Stimulated activated CD8-positive, alpha-beta memory T cell treated with anti-CD3 and anti-CD28 coated beads, Interleukin-7, amount 100 ng/mL, for 1 hour (primary cell): ENCODE measurements at regions not wholly inside any gene's neighbourhood (a gene's known extent, or its start where the extent isn't known, plus 50 kb on each side); places are given as distances from the start of the nearest gene placed in this dataset.

Experiments used
- DNase-seq, 2 donors: peaks; one replicate each; pipeline ENCODE4 v3.0.0-alpha.2; 2020; ENCODE audit warnings: low read depth in 2 of 2

DNA sequence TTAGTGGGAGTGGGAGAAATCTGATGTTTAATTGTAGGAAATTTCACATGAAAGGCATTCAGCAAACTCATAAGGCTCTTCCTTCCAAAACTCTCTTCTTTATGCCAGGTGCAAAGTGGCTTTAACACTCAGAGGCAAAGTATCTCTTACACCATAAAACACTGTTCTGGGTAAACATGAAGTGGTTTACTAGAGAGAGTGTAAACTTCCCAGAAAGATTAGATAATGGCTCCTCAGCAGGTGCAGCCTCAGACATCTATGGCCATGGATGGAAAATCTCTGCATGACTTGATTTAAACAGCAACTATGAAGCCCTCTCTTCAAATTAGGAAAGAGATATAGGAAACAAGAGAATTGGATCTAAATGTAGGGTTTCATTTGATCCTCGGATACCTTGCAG lies 583.1 kb upstream of the SALL1 start:
- DNase-seq, result no peak

- DNase-seq, result no peak
These were observed 582.1 kb upstream of the SALL1 start for GRCh38 chr16:51733181-51733580.

DNA sequence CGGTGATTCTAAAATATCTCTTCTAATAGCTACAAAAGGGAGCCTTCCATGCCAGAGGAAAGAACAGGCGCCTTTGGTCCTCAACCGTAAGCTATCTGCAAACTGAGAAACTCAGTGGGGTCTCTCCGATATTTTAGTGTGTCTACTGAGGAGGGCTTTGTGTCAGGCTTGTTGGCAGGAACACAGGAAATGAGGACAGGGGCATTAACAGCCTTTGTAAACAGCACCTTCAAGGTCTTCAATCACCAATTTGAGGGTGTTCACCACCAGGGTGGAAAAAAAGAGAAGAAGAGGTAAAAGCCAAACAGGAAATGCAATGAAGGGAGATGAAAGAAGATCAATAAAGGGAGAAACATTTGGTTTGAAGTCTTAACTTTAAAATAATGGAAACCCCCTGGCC lies 580.1 kb upstream of the SALL1 start:
- DNase-seq, result no peak

DNA sequence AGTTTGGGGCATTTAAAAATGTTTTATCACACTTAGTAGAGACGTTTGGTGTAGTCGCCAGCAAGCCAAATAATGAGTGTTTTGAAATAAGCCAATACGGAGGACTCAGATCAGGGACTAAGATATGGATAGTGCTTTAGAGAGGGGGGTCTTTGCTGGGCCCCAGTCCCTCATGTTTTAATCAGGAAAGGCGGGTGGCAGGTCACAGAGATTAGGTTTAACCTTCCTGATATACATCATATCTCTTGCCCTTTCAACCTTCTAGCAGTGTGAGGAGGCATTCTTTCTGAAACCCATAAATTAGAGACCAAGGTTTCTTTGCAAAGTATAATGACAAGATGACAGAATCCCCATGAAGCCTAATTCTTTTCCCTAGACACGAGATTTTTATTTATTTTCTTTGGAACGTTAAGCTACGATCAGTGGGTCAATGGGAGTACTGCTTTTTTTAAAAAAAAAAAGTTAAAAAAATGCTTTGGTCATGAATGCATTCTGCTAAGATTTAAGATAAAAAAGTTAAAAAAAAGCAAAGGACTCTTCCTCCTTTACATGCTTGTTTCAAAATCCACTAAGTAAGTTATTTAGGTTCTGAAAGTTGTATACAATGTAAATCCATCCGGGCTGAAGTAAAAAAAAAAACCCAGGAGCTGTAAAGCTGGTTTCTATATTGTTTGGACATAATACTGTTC lies 572.1 kb upstream of the SALL1 start:
- no peak for DNase-seq

- DNase-seq, result no peak
These were observed 571.4 kb upstream of the SALL1 start for GRCh38 chr16:51722467-51722866.

- DNase-seq, result no peak
These were observed 568.3 kb upstream of the SALL1 start for GRCh38 chr16:51719376-51719775.

GRCh38 chr16:51716195-51716594 lies 565.1 kb upstream of the SALL1 start:
- DNase-seq, result no peak

DNA sequence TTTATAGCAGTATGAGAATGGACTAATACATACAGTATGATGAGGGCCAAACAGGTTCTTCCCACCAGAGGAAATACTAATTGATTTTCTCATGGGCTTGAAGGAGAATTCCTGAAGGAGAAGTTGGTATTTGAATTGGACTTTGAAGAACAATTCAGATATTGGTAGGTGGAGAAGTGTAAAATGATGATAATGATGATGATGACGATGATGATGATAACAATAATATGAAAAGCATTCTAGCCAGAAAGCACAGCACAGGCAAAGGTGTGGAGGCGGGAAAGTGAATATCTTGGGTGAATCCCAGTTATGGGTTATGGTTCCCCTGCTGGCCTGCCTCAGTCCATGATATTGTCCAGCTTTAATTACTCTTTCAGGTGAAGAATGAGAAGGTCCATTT lies 562.4 kb upstream of the SALL1 start:
- no peak for DNase-seq

DNA sequence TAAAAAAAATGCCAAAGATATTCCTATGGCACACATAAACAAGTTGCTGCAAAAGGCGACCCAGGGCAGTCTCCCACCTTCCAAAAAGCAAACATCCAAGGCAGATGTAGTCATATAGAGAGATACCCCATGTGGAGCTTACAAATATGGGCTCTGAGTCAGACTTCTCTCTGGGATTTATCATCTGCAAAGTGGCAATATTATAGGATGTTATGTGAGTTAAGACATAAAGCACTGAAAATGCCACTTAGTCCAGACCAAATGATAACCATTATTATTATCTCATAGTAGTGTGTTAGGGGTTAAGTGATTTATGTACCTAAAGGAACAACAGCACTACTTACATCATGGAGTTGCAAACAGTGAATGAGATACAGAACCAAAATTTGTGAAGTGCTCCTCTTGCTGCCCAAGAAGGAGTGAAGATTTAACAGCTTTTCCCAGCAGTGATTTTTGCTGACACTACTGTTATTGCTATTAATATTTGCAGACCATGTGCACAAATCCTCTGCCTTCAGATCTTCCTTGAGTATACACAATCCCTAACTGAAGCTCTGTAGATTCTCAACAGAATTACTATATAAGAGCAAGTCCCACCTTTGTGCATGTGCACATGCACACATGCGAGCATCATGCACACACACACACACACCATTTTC lies 560.0 kb upstream of the SALL1 start:
- DNase-seq, result no peak

- no peak for DNase-seq
These were observed 559.1 kb upstream of the SALL1 start for GRCh38 chr16:51710186-51710585.

DNA sequence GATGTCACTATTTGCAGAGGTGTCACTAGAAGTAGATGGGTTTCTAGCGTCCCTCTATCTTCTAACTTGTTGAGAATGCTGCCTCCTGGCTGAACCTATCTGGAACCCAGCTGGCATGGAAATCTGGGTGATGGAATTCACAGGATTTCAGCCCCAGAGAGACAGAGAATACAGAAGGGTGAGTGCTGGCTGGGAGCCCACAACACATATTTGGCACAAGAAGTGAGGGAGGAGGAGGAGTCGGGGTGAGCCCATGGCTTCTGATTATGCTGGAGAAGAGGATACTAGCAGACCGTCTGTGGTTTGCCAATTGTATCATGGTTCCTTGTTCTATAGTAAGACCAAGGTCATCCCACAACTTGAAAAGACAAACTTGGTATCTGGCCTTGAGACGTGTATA lies 557.8 kb upstream of the SALL1 start:
- DNase-seq, result no peak

GRCh38 chr16:51707666-51708065 lies 556.6 kb upstream of the SALL1 start:
- DNase-seq, result no peak

DNA sequence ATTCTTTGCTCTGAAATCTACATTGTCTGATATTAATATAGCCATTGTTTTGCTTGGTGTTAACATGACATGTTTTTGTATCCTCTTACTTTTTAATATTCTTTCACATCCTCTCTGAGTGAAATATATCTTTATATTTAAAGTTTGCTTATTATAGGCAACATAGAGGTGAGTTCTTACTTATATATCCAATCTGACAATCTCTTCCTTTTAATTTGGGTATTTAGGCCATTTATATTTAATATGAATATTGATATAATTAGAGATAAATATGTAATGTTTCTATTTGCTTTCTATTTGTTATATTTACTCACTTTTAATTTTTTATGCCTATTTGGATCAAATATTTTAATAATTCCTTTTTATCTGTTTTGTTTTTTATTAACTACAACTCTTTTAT lies 554.1 kb upstream of the SALL1 start:
- no peak for DNase-seq

DNA sequence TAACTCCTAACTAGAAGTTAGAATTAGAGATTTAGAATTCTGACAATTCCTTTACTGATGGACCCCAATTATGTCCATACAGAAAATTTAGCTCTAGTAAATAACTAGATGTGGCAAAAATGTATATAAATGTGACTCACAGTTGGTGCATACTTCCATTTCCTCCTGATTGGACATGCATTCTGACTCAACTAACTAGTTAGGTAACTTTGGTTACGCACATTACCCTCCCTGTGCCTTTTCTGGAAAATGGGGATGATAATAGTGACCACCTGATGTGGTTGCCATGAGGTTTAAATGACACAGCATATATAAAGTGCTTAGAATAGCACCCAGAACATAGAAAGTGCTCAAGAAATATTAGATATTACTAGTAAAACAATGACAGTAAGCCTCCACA lies 550.0 kb upstream of the SALL1 start:
- DNase-seq, result no peak

DNA sequence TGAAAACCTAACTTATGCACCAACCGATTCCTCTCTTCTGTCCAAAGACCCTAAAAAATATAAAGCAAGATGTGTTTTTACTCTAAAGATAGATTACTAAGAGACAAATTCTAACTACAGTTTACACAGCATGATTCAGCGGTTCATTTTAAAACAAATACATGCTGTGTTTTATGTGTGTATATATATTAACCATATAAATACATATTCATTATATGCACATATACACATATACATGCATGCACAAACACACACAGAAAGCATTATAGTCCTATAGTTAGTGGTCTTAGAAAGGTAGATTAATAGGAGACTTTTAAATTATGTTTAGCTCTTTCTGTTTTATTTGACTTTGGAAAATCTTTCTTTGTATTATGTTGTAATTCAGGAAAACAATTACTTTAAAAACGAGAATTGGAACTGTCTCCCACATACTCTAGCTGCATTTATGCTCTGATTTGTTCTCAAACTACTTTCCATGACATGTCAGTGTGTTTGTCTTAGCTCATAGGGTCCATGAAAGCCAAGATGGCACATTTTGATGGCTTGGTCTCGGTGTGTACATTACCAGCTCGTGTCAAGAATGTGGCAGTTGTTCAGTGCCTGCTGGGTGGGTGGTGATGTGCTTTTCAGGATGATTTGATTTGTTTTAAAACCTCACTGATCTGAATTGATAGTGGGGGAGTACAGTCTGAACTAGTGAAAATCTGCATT lies 548.8 kb upstream of the SALL1 start:
- DNase-seq, result no peak

- no peak for DNase-seq
These were observed 547.6 kb upstream of the SALL1 start for GRCh38 chr16:51698647-51699046.

DNA sequence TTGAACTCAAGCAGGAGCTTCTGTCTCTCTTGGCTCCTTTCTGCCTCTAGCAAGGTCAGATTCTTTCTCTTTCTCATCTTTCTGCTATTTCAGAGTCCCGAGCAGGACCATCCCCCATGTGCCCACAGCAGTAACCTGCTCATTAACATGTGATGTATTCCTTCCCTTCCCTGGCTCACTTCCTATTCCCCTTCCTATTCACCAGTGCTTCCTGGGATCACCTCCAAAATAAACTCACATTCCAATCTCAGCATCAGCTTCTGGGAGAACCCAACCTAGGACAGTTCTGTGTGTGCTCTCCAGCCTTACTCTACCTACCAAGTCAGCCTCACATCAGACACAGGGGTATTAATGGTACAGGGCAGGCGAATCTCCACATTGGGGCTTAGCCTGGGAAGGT lies 546.4 kb upstream of the SALL1 start:
- DNase-seq, result no peak

GRCh38 chr16:51696376-51696775 lies 545.3 kb upstream of the SALL1 start:
- no peak for DNase-seq

DNA sequence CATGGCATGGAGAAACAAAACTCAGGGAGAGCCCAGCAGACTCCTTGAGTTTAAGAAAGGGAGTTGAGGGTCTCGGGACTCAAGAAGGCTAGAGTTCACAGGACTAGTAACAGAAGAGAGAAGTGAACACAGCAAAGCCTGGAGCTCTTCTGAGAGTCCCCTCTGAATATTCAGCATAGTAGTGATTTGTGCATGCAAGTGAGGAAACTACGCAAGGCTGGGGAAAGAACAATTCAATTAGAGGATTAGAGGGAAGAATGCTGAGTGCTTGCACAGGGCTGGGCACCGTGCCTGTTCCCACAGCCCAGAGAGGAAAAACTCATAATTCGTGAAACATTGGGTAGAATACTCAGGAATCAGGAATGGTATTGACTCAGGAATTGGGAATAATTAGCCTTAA lies 540.0 kb upstream of the SALL1 start:
- DNase-seq, result no peak

DNA sequence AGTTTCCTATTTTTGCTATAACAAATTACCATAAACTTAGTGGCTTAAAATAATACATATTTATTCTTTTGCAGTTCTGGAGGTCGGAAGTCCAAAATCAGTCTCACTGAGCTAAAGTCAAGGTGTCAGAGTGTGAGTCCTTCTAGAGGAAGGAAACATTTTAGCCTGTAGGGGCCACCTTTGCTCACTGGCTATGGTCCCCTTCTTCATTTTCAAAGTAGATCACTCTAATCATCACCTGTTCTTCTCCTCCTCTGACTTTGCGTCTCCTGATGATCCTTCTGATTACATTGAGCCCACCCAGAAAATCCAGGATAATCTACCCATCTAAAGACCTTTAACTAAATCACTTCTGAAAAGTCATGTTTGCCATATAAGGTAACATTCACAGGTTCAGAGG lies 534.4 kb upstream of the SALL1 start:
- no peak for DNase-seq

- DNase-seq, result no peak
These were observed 532.8 kb upstream of the SALL1 start for GRCh38 chr16:51683882-51684281.

- DNase-seq, result no peak
These were observed 531.8 kb upstream of the SALL1 start for GRCh38 chr16:51682905-51683304.

GRCh38 chr16:51674615-51675014 lies 523.5 kb upstream of the SALL1 start:
- no peak for DNase-seq
